CD4-positive, CD25-positive, alpha-beta regulatory T cell (primary cell): ENCODE measurements at regions not wholly inside any gene's neighbourhood (a gene's known extent, or its start where the extent isn't known, plus 50 kb on each side); places are given as distances from the start of the nearest gene placed in this dataset.

Experiments
- ATAC-seq, 2 donors: fragments of 150-1000 bp; cut with Tn5 transposase; one replicate each; pipeline ENCODE4 v1.10.0; 2021; ENCODE audit warnings: low read depth in 2 of 2, moderate number of reproducible peaks in 2 of 2, moderate library complexity in 1 of 2
- DNase-seq, 3 donors: peaks; one replicate each; pipeline versions ENCODE4 v3.0.0 to v3.0.0-alpha.2; 2012 to 2022; ENCODE audit warnings: mixed read lengths in 1 of 3
- H3K27ac ChIP-seq: one replicate; pipeline ENCODE4 v1.7.0; 2013; ENCODE audit warnings: mild to moderate bottlenecking, low read length; ENCODE audit not compliant: insufficient read depth, poor library complexity, severe bottlenecking
- H3K27me3 ChIP-seq: one replicate; pipeline ENCODE4 v1.7.0; 2013; ENCODE audit warnings: low read length; ENCODE audit not compliant: control insufficient read depth, insufficient read depth
- H3K36me3 ChIP-seq: one replicate; pipeline ENCODE4 v1.7.0; 2013; ENCODE audit warnings: mild to moderate bottlenecking, low read length, moderate library complexity; ENCODE audit not compliant: control insufficient read depth, insufficient read depth
- H3K4me1 ChIP-seq: 2 replicates; pipeline ENCODE4 v1.7.0; 2013; ENCODE audit warnings: mild to moderate bottlenecking, low read length; ENCODE audit not compliant: insufficient read depth, control insufficient read depth, poor library complexity, severe bottlenecking
- H3K4me3 ChIP-seq: one replicate; pipeline ENCODE4 v1.7.0; 2013; ENCODE audit warnings: low read depth, mild to moderate bottlenecking, low read length, moderate library complexity
- H3K9me3 ChIP-seq, 2 experiments: 1 replicate in 1 of 2; 2 replicates in 1 of 2; pipeline ENCODE4 v1.7.0; 2013; ENCODE audit warnings: low read length in 2 of 2, mild to moderate bottlenecking in 1 of 2, moderate library complexity in 1 of 2; ENCODE audit not compliant: control insufficient read depth in 2 of 2
- H3K27ac Mint-ChIP-seq, 3 donors: one replicate each; pipeline ENCODE4 v1.8.0; 2020 to 2022; ENCODE audit warnings: mild to moderate bottlenecking in 3 of 3, mixed read lengths in 3 of 3, moderate library complexity in 2 of 3
- H3K27me3 Mint-ChIP-seq: one replicate; pipeline ENCODE4 v1.8.0; 2022; ENCODE audit warnings: mild to moderate bottlenecking, mixed read lengths
- H3K36me3 Mint-ChIP-seq: one replicate; pipeline ENCODE4 v1.8.0; 2020; ENCODE audit warnings: mixed read lengths
- H3K4me1 Mint-ChIP-seq, 4 donors: one replicate each; pipeline ENCODE4 v1.8.0; 2020 to 2022; ENCODE audit warnings: mixed read lengths in 4 of 4, mild to moderate bottlenecking in 1 of 4
- H3K4me3 Mint-ChIP-seq, 4 donors: one replicate each; pipeline ENCODE4 v1.8.0; 2020 to 2022; ENCODE audit warnings: mild to moderate bottlenecking in 4 of 4, mixed read lengths in 4 of 4, moderate library complexity in 3 of 4
- H3K9me3 Mint-ChIP-seq, 7 donors: one replicate each; pipeline ENCODE4 v1.8.0; 2020 to 2022; ENCODE audit warnings: mixed read lengths in 7 of 7, mild to moderate bottlenecking in 3 of 7, moderate library complexity in 2 of 7

DNA sequence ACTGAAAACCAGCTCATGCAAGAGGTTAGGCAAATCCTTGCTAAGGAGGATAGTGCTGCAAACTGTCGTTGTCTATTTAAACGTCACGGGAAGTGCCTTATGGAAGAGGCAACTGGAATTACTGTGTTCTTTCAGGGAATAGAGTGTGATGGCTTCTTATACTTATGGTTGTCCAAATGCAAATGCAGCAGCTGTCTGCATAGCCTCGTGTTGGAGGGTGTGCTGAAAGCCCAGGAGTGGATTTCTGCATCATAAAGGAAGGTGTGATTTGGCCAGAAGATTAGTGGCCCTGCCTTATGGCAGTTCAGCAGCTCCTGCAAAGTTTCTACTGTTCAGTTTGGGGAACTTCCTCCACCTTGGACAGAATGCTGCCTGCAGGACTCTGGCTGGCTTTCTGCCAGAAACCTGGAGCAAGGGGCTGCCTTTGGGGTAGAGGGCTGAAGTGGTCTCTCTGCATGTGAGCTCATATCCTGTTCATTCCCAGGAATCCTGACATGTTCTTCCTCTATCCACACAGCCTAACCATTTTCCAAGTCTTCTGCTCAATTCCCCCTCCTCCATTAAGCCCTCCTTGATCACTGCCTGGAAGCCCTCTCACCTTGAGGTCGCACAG, 321.2 kb upstream of the CXCR4 start:
- Histone ChIP-seq H3K4me1 (no peaks in the 10 kb centered on the region), H3K27ac (no peak overlapping the region), H3K9me3 (no peaks in the 10 kb centered on the region), H3K27me3 (peaks cover 2% of the 10 kb centered on the region), H3K4me3 (no peak overlapping the region), H3K36me3 (no peaks in the 10 kb centered on the region)
- ATAC-seq, result no peak
- Mint-ChIP-seq H3K9me3 (no peaks in the 10 kb centered on the region), H3K27ac (no peak overlapping the region), H3K27me3 (peaks cover 38% of the 10 kb centered on the region), H3K4me3 (no peak overlapping the region), H3K4me1 (no peaks in the 10 kb centered on the region), H3K36me3 (no peaks in the 10 kb centered on the region)
- no peak for DNase-seq

- Mint-ChIP-seq H3K4me3 (no peak overlapping the region), H3K27me3 (peaks cover 33% of the 10 kb centered on the region), H3K4me1 (no peaks in the 10 kb centered on the region), H3K27ac (peak overlapping the region in 1 of 3 donors; percentile 30), H3K36me3 (no peaks in the 10 kb centered on the region), H3K9me3 (no peaks in the 10 kb centered on the region)
- Histone ChIP-seq H3K27me3 (peaks cover 4% of the 10 kb centered on the region), H3K36me3 (no peaks in the 10 kb centered on the region), H3K4me1 (no peaks in the 10 kb centered on the region), H3K27ac (no peak overlapping the region), H3K4me3 (no peak overlapping the region), H3K9me3 (no peaks in the 10 kb centered on the region)
- ATAC-seq, result no peak
- DNase-seq, result no peak
Observed at GRCh38 chr2:136437461-136437860, 319.5 kb upstream of the CXCR4 start.

DNA sequence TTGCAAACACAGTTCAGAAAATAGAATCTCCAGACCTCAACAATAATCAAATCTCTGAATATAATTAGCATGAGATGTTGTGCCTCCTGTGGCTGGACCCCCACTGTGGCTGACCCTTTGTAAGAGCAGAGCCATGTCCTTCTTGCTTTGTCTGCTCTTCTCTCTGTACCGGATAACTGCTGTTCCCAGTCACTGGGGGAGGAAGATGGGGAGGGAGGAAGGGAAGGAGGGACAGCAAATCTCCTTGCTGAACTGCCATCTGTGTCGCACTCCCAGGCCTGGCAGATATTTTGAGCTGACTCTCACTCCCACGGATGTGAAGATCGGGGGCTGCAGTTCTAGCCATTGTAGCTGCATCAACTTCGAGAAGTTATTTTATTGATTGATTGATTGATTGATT, 319.0 kb upstream of the CXCR4 start:
- Mint-ChIP-seq H3K4me1 (no peaks in the 10 kb centered on the region), H3K36me3 (no peaks in the 10 kb centered on the region), H3K9me3 (no peaks in the 10 kb centered on the region), H3K27ac (no peak overlapping the region), H3K4me3 (no peak overlapping the region), H3K27me3 (peaks cover 31% of the 10 kb centered on the region)
- Histone ChIP-seq H3K27ac (no peak overlapping the region), H3K27me3 (peaks cover 5% of the 10 kb centered on the region), H3K4me1 (no peaks in the 10 kb centered on the region), H3K36me3 (no peaks in the 10 kb centered on the region), H3K9me3 (no peaks in the 10 kb centered on the region), H3K4me3 (no peak overlapping the region)
- ATAC-seq (no peak), DNase-seq (no peak)

DNA sequence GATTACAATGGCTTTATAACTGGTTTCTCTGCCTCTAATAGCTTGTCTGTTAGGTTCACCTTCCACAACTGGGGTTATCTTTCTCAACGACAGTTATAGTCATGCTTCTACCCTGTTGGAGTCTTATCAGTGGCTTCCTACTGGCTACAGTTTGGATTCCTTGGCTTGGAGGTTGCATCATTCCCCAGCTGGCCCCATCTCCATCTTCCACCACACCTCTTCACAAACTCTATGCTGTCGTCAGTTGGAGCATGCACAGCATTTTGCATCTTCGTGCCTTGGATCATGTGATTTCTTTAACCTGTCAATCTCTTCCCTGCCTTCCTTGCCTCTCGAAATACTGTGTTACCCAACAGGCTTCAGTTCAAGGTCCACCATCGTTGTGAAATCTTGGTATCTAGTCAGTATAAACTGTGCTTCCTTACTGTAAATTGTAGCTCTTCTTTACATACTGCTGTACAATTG, 316.3 kb upstream of the CXCR4 start:
- peaks cover 11% of the 10 kb centered on the region for H3K27me3 ChIP-seq
- no peak overlapping the region for H3K4me3 ChIP-seq
- H3K4me1 ChIP-seq, result no peaks in the 10 kb centered on the region
- Mint-ChIP-seq H3K27me3 (peaks cover 30% of the 10 kb centered on the region), H3K36me3 (no peaks in the 10 kb centered on the region), H3K4me1 (no peaks in the 10 kb centered on the region), H3K9me3 (peaks cover 0 to 3% (median 0%) of the 10 kb centered on the region in 7 donors), H3K27ac (no peak overlapping the region), H3K4me3 (no peak overlapping the region)
- H3K27ac ChIP-seq, result no peak overlapping the region
- H3K9me3 ChIP-seq, result no peaks in the 10 kb centered on the region
- no peak for ATAC-seq
- no peaks in the 10 kb centered on the region for H3K36me3 ChIP-seq
- no peak for DNase-seq

GRCh38 chr2:136433261-136433660, 315.3 kb upstream of the CXCR4 start:
- no peaks in the 10 kb centered on the region for H3K36me3 Mint-ChIP-seq
- Histone ChIP-seq H3K27ac (no peak overlapping the region), H3K4me3 (no peak overlapping the region), H3K4me1 (no peaks in the 10 kb centered on the region), H3K36me3 (no peaks in the 10 kb centered on the region), H3K9me3 (no peaks in the 10 kb centered on the region), H3K27me3 (peaks cover 9% of the 10 kb centered on the region)
- H3K4me3 Mint-ChIP-seq, result no peak overlapping the region
- no peaks in the 10 kb centered on the region for H3K4me1 Mint-ChIP-seq
- DNase-seq, result no peak
- H3K9me3 Mint-ChIP-seq, result peaks cover 0 to 3% (median 0%) of the 10 kb centered on the region in 7 donors
- H3K27me3 Mint-ChIP-seq, result peaks cover 30% of the 10 kb centered on the region
- ATAC-seq, result no peak
- H3K27ac Mint-ChIP-seq, result no peak overlapping the region

GRCh38 chr2:136424112-136424511, 306.2 kb upstream of the CXCR4 start:
- Mint-ChIP-seq H3K27me3 (peaks cover 73% of the 10 kb centered on the region), H3K4me1 (peaks cover 0 to 14% (median 10%) of the 10 kb centered on the region in 4 donors), H3K9me3 (peaks cover 0 to 3% (median 0%) of the 10 kb centered on the region in 7 donors), H3K36me3 (no peaks in the 10 kb centered on the region), H3K4me3 (peak overlapping the region; percentile 7 to 91 (median 80)), H3K27ac (peak overlapping the region in 1 of 3 donors; percentile 68)
- ATAC-seq, result no peak
- H3K36me3 ChIP-seq, result no peaks in the 10 kb centered on the region
- H3K27ac ChIP-seq, result no peak overlapping the region
- peaks cover 33% of the 10 kb centered on the region for H3K27me3 ChIP-seq
- peaks cover 12% of the 10 kb centered on the region for H3K4me1 ChIP-seq
- peak overlapping the region; percentile 73 for H3K4me3 ChIP-seq
- peak in 2 of 3 donors; percentile 4 to 19 for DNase-seq
- no peaks in the 10 kb centered on the region for H3K9me3 ChIP-seq

GRCh38 chr2:136423516-136423996, 305.6 kb upstream of the CXCR4 start:
- Mint-ChIP-seq H3K27me3 (peaks cover 76% of the 10 kb centered on the region), H3K9me3 (peaks cover 0 to 3% (median 0%) of the 10 kb centered on the region in 7 donors), H3K4me1 (peaks cover 0 to 14% (median 10%) of the 10 kb centered on the region in 4 donors), H3K27ac (peak overlapping the region; percentile 24 to 68 (median 28)), H3K4me3 (peak overlapping the region; percentile 7 to 91 (median 80)), H3K36me3 (no peaks in the 10 kb centered on the region)
- H3K27ac ChIP-seq, result no peak overlapping the region
- H3K4me3 ChIP-seq, result peak overlapping the region; percentile 73
- H3K36me3 ChIP-seq, result no peaks in the 10 kb centered on the region
- DNase-seq, result peak; percentile 64 to 85 (median 70)
- no peaks in the 10 kb centered on the region for H3K9me3 ChIP-seq
- ATAC-seq, result peak; percentile 95 to 96
- peaks cover 36% of the 10 kb centered on the region for H3K27me3 ChIP-seq
- H3K4me1 ChIP-seq, result peaks cover 12% of the 10 kb centered on the region

DNA sequence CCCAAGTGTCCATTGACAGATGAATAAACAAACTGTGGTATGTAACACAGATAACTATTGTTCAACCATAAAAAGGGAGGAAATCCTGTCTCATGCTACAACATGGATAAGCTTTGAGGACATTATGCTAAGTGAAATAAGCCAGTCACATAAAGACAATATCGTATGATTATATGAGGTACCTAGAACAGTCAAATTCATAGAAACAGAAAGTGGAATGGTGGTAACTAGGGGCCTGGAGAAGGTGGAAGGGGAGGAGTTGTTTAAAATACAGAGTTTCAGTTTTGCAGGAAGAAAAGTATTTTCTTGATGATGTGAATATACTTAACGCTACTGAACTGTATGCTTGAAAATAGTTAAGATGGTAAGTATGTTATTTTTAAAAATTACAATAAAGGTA, 304.6 kb upstream of the CXCR4 start:
- Mint-ChIP-seq H3K36me3 (no peaks in the 10 kb centered on the region), H3K27me3 (peaks cover 76% of the 10 kb centered on the region), H3K4me3 (peak overlapping the region in 1 of 4 donors; percentile 40), H3K9me3 (peaks cover 0 to 3% (median 0%) of the 10 kb centered on the region in 7 donors), H3K4me1 (peaks cover 0 to 14% (median 10%) of the 10 kb centered on the region in 4 donors), H3K27ac (no peak overlapping the region)
- no peak for ATAC-seq
- Histone ChIP-seq H3K4me1 (peaks cover 12% of the 10 kb centered on the region), H3K27me3 (peaks cover 38% of the 10 kb centered on the region), H3K9me3 (no peaks in the 10 kb centered on the region), H3K36me3 (no peaks in the 10 kb centered on the region), H3K27ac (no peak overlapping the region), H3K4me3 (no peak overlapping the region)
- DNase-seq, result peak in 1 of 3 donors; percentile 24
